Myocyte (in vitro differentiated cells): ENCODE measurements at regions not wholly inside any gene's neighbourhood (a gene's known extent, or its start where the extent isn't known, plus 50 kb on each side); places are given as distances from the start of the nearest gene placed in this dataset.
A peak's percentile ranks its signal among the peaks of the same experiment; 100 is the strongest.

Experiments used
- DNase-seq: peaks from one replicate; pipeline ENCODE4 v3.0.0-alpha.2; 2012; ENCODE audit warnings: low read depth

DNA sequence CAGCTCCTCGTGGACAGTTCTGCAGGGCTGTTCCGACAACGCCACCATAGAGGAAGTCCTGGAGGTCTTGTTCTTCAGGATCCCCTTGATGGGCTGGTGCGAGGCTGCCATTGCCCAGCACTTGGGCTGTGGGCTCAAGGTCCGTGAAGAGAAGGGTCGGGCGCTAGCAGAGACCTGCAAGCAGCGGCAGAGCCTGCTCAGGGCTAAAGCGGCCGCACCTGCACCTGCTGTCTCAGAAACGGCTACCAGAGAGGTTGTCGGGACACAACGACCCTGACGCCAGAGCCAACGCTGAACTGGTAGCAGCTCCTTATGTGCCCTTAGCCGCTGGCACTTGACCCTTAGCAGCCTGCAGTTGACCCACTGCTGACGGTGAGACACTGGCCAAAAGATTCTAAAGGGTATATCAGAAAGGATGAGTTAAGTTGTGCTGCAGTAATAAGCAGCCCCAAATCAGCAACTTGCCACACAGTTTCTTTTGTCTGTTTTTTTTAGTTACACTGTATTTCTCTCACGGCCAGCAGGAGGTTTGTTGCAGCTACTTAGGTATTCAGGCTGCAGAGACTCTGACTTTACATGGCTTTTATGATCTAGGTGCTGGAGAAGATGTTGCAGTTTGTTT lies 55.5 kb upstream of the ST6GAL2 start:
- DNase-seq: no peak

DNA sequence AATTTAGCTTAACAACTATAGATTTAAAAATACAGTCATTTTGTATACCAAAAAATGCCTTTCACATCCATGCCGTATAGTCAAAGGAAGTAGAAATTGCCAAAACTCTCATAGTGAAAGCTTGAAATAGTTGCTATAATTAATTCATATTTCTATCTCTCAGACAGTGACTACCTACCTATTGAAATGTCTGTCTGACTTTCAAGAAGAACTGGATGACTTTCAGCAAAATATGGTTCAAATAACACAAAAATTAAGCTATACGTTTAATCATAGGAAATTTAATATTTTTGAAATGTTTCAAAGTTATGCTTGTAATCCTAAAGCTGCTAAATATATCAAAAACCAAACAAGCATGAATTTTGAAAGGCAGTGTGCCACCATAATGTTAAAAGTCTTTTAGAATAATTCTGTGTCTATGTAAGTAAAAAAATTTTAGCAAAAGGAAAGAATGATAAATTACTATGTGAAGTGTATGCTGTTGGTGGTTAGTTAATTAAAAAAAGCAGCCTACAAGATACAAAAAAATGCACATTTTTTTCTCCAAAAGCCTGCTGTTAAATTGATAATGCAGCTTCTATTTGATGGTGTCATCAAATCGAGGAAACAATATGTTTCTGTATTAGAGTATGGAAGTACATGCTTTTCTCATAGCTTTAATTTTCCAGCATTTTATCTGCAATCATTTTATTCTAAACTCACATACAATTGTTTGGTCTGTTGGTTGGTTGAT lies 57.7 kb upstream of the ST6GAL2 start:
- no peak for DNase-seq

DNA sequence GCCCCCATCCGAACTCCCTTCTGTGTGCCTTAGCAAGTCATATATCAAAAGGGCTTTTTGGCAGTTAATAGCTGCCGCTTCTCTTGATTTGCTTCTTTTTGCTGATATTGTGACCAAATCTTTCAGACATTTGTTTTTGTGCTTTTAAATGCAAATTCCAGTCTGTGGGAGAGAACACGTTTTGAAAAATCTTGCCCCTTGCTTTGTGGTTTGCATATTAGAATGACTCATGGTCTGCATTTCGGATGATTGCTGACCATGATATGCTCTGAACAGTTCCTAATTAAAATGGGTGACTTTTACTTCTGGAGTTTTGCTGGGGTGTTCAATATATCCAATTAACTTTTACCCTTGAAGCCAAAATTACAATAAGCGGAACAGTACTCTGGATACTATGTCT lies 58.2 kb upstream of the ST6GAL2 start:
- no peak for DNase-seq

DNA sequence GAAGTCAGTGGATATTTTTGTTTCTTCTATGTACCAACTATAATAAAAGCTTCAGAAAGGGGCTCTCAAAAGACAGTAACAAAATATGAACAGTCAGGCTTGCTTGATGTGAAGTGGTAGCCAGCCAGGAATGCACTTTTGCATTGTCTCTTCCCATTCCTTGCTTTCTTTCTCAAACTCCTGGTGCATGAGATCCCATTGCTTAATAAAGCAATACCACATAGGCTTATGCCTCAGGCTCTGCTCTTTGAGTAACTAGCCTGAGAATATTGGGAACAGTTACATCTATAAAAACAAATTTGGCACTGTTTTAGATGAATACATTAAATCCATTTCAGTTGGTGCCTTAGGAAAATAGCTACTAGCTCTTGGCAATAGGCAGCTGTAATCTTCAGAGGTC lies 62.6 kb upstream of the ST6GAL2 start:
- DNase-seq: no peak

DNA sequence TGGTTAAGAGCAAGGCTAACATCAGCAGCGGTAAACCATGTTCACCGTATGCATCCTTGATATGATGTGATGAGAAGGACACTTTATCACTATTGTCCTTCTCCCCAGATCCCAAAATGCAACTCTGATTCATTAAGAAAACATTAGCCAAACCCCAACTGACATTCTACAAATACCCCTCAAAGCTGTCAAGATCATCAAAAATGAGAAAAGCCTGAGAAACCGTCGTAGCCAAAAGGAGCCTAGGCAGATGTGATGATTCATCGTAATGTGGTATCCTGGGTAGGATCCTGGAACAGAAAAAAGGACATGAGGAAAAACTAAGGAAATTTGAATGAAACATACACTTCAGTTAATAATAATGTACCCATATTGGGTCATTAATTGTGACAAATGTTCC lies 67.3 kb upstream of the ST6GAL2 start:
- DNase-seq: no peak

DNA sequence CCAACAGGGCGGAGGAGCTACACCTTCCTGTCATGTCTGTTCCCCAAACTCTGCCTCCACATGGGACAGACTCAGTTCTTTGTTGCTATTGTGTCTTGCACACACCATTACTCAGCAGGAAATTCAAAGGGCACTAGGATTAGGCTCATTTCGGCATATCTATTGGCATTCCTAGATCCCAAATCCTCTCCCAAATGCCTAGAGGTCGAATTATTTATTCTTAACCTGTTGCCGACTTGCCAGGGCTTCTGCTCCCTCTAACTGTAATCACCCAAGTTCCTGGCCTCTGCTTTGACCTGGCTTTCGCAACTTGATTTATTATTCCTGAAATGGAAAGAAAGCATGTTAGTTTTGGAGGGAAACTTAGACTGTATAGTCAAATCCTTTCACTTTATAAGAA lies 67.8 kb upstream of the ST6GAL2 start:
- DNase-seq: no peak

DNA sequence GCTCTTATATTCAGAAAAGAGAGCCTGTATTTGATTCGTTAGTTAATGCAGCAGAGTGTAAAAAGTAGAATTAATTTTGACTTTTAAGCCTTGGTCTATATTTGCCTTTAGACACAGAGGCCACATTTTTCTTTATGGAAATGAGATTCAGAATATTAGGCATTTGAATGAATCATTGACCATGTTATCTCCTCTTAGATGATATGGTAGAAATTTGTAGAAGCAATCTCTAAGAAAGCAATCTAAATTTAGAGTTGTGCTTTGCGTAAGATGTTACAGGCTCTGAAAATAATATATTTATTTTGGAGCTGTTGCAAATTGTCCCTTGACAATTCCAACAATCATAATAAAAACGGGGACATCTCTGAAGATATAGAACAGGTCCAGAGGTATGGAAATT lies 68.3 kb upstream of the ST6GAL2 start:
- DNase-seq: no peak

DNA sequence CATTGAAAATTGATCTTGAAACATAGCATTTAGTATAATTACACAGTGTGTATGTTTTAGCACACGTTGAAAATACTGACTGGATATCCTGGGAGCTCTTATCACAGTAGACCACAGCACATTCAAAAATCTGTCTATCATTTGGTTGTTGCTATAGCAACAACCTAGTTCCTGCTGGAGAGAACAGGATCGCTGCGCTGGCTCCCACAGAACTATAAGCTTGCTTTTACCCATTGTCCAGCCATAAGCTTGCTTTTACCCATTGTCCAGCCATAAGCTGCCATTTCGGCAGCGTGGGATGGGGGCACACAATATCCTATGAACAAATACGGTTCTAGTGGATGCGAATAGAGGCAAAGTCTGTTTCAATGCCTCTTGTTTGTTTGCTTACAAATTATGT lies 70.4 kb upstream of the ST6GAL2 start:
- DNase-seq: no peak

DNA sequence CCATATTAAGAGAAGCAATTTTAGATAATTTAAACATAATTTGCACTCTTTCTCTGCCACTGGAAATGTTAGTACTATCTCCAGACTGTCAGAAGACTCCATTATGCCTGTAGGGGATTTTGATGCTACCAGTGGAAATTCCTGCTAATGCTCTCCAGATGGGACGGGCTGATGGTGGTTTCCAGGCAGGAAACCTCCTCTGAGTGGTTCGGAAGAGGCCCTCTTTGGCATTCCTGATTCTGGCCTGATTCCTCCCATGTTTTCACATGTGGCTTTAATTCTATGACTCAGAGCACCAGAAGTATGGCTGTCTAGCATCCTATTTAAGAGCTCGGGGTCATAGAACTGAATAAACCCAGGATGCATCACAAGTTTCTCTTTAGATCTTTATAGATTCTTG lies 70.9 kb upstream of the ST6GAL2 start:
- peak; percentile 3 for DNase-seq

DNA sequence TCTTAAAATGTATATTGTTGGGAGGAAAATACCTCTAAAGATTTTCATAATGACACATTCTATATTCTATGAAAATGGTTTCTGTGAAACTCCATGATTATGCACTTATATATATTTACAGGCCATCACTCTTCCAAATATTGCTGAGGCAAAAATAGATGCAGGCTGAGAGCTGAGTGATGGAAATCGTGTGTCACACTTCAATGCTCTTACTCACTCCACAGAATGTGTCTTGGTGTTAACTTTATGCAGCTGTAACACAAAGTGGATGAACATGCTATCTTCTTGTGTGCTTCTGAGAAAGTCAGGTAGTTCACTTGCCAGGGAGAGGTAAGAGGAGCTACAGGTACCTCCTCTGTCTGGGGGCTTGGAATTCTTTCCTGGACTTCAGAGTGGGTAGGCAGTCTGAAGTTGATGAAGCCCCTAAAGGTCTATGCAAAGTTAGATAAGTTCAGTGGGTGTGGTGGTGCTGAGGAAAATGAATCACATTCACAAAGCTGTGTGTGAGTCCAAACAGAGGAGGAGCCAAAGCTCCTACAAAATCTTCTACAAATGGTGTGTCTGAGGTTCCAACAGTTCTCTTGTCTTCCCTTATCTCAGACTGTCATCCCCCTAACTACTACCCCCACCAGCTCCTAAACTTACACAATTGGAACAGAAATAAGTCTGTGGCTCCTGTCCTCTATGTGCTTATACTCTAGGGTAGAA lies 74.2 kb upstream of the ST6GAL2 start:
- DNase-seq: no peak

DNA sequence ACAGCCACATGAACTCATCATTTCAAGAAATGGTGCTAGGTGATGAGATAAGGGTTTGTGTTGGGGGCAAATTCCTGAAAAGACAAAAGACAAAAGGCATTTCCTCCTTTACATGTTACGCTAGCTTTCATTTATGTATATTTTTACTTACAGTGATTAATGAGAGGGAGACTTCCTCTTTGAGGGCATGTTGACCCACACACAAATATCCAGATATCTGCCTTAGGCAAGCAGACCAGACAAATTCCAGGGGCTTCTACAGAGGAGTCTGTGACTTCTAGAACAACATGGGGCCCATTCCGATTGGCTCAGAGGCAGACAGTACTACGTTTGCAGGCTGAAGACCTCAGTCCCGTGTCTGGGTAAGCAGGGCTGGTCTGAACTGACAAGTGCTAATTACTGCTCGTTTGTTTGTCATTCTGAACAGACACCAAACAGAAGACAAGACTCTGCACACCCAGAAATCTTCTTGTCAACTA lies 74.8 kb upstream of the ST6GAL2 start:
- no peak for DNase-seq

DNA sequence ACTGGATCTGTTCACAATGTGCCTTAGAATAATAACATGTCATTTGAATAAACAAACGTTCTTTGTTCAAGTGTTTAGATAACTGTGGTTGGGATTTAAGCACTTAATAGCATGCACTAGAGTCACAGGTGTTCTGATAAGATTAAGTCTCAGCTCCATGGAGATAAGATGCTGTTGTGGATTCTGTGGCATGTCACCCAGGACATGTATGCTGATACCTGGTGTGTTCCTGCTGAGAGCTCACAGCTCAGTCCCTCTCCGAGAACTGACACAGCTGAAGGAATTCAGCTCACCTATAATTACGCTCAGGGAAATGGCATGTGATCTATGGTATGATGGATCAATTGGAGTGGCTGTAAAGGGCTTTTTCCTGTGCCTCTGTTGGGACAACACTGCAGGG lies 75.4 kb upstream of the ST6GAL2 start:
- no peak for DNase-seq

DNA sequence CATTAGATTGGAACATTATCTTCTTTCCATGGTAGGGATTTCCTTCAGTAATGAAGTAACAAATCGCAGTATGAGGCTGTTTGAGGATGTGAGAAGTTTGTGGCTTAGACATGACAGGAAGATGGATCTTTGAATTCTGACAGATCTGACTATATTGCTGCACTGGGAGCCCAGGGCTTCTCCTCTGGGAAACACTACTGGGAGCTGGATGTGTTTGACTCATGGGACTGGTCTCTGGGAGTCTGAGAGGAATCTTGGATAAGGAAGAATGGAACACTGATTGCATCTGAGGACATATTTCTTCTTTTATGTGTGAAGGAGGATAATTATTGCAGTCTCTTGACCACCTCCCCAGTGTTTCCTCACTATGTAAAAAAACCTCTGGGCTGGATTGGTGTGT lies 77.2 kb upstream of the ST6GAL2 start:
- no peak for DNase-seq

DNA sequence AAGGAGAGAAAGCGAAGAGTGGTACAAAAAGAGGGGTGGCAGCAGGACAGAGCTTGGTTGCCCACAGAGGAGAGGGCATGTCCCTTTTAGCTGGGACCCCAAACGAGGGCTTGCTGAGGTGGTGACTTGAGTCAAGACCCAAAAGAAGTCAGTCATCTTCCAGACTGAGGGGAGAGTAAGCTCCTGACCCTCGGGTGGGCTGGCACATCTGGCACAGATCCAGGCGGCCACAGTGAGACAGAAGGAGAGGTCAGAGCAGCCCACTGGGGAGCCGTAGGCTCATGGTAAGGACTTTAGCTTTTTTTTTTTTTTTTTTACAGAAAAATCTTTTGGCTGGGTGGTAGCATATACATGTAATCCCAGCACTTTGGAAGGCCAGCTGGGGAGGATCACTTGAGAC lies 77.9 kb upstream of the ST6GAL2 start:
- no peak for DNase-seq

DNA sequence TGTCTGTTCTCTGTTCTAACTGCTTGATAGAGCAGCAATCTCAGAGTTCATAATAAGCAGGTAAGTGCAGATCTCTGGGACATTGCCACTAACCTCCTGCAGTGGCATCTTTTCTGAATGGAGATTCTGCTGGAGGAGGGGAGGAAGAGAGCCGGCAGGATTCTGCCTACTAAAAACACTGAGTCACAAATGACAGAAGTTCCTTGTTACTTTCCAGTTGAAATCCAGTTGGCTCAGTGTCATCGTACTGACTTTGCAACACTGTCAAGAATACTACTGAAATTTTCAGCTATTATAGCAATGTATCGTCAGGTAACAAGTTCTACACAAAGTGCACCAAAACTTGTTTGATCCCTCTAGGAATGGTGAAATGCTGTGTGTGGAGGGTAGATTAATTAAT lies 79.6 kb upstream of the ST6GAL2 start:
- no peak for DNase-seq

DNA sequence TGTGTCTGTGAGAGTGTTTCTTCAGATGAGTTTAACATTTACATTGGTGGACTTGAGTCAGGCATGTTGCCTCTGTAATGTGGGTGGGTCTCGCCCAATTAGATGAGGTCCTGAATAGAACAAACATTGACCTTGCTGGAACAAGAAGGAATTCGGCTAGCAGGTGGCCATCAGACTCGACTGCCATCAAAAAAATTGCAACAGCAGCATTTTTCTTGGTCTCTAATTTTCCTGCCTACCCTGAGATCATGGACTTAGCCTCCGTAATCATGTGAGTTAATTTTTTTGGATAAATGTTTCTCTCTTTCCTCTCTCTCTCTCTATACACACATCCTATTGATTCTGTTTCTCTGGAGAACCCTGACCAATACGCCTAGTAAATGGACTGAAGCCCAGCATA lies 83.8 kb upstream of the ST6GAL2 start:
- DNase-seq: no peak

DNA sequence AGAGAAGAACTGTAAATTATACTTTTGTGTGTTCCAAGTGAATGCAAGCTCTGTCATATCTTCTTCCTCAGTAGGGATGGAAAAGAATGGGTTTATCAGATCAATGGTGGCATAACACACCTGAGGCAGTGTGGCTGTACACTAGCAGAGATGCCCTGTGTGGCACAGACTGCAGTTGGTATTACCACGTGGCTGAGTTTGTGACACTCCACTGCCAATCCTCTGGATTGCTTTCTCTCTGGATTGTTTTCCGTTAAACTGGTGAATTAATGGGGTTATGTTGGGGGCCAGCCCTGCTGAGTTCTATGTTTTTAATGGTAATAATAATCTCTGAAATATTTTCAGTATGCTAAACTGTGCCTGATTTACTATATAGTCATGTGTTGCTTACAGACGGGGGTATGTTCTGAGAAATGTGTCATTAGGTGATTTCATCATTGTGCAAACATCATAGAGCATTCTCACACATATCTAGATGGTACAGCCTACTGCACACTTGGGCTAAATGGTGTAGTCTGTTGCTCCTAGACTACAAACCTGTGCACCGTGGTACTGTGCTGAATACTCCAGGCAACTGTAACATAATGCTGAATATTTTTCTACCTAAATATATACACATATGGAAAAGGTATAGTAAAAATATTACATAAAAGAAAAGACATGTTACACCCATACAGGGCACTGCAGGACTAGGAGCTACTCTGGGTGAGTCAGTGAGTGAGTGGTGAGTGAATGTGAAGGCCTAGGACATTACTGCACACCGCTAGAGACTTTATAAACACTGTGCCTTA lies 84.7 kb upstream of the ST6GAL2 start:
- no peak for DNase-seq

DNA sequence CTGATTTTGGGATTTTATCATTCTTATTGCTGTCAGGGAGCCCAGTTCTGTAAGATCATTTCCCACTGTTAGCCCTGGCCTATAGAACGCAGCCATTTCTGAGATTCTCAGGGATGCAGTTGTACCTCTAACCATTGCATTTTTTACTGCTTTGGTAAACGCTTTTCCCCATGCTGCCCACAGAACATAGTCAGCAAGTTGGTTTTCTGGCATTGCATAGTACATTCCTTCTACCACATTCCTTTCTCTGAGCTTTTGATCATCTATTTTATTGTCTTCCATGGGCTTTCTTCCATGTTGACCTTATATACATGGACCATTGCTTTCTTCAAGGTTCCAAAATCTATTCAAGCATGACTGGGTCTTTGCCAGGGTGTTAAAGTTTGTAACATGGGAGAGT lies 86.8 kb upstream of the ST6GAL2 start:
- no peak for DNase-seq

DNA sequence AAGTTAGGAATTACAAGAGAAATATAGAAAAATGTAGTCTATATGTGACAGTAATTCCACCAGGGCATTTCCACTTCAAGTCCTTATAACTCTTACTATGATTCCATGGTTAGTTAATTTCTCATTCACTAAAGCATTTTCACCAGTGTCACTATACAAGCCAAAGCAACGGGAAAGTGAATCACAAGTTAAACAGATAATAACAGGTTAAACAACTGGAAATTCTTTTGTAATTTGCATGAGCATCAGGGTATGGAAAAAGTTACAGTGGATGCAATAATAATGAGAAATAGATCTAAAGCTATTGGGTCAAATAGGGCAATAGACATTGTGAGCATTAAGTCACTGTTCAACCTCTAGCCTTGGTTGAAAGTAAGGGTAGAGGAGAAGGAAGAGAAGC lies 88.9 kb upstream of the ST6GAL2 start:
- DNase-seq: no peak

DNA sequence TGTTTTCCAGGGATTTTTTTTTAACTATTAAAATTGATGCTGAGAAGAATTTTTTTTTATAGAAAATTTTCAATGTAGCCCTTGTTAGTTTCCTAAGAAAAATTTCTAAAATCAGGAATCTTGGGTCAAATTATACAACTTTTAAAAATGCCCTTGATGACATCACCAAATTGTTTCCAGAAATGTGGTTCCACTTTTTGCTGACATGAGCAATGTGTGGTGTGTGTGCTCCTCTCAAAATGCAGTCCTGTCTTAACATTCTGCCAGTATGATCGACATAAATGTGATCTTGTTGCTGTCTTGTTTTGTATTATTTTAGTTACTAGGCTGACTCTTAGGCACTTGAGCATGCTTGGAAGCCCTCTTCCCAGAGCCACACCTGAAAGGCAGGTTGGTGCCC lies 89.7 kb upstream of the ST6GAL2 start:
- DNase-seq: no peak

DNA sequence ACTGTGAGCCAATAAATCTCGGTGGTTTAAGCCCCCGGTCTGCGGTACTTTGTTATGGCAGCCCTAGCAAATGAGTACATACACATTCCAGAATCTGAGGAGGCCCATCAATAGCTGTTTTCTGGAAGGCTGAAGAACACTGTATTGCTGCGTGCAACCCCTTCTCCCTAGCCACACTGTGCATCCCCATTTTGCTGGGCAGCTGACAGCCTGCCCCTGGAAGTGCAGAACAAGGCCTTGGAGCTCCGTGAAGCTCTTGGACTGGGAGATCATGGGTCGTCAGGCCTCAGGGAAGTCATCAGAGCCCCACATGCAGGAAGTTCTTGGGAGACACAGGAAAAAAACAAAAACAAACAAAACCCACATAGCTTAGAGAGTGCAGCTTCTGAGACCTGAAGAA lies 90.6 kb upstream of the ST6GAL2 start:
- no peak for DNase-seq

DNA sequence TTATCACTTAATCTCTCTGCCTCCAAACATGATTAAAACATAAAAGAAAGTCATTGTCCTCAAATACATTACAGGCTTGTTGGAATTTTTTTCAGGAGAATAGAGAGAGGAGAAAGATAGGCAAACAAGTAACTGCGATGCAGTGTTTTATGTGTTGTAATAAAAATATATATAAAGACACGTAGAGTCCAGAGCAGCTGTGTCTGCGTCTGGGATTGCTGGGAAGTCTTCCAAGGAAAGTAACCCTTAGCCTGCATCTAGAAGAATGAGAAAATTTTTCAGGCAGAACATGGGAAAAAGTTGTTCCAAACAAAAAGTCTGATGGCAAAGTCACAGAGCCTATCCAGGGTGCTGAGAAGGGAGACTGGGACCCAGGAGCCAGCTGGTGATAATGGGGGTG lies 91.8 kb upstream of the ST6GAL2 start:
- DNase-seq: no peak
